Activated CD4-positive, alpha-beta T cell treated with anti-CD3 and anti-CD28 coated beads for 48 hours (primary cell): ENCODE measurements at regions not wholly inside any gene's neighbourhood (a gene's known extent, or its start where the extent isn't known, plus 50 kb on each side); places are given as distances from the start of the nearest gene placed in this dataset.
"Not testable (repeated sequence)": the region's sequence is repeated elsewhere in the genome, so short reads cannot be mapped to it uniquely, and the experiment has no call there.

Source experiments
- DNase-seq: peaks from one replicate; pipeline ENCODE4 v3.0.0-alpha.2; 2020

- no peak for DNase-seq
Observed at GRCh38 chr14:54258382-54258781, 138.4 kb upstream of the CDKN3 start.

GRCh38 chr14:54259821-54260220, 137.0 kb upstream of the CDKN3 start:
- DNase-seq: no peak

GRCh38 chr14:54261283-54261682, 135.5 kb upstream of the CDKN3 start:
- no peak for DNase-seq

GRCh38 chr14:54266616-54267015, 130.2 kb upstream of the CDKN3 start:
- not testable (repeated sequence) for DNase-seq

- DNase-seq: no peak
Observed at GRCh38 chr14:54267172-54267571, 129.6 kb upstream of the CDKN3 start.

GRCh38 chr14:54275997-54276725, 120.6 kb upstream of the CDKN3 start:
- no peak for DNase-seq

- DNase-seq: no peak
Observed at GRCh38 chr14:54278087-54278486, 118.7 kb upstream of the CDKN3 start.

- no peak for DNase-seq
Observed at GRCh38 chr14:54278665-54279295, 118.0 kb upstream of the CDKN3 start.

GRCh38 chr14:54282849-54283248, 114.0 kb upstream of the CDKN3 start:
- no peak for DNase-seq

GRCh38 chr14:54285030-54285429, 111.8 kb upstream of the CDKN3 start:
- DNase-seq: no peak

- no peak for DNase-seq
Observed at GRCh38 chr14:54291491-54292191, 105.2 kb upstream of the CDKN3 start.

- no peak for DNase-seq
Observed at GRCh38 chr14:54294802-54295201, 102.0 kb upstream of the CDKN3 start.

GRCh38 chr14:54299410-54300363, 97.1 kb upstream of the CDKN3 start:
- DNase-seq: no peak

GRCh38 chr14:54300881-54301280, 95.9 kb upstream of the CDKN3 start:
- DNase-seq: no peak

- DNase-seq: no peak
Observed at GRCh38 chr14:54301359-54301758, 95.4 kb upstream of the CDKN3 start.

GRCh38 chr14:54306806-54307205, 90.0 kb upstream of the CDKN3 start:
- DNase-seq: no peak

GRCh38 chr14:54309615-54310014, 87.2 kb upstream of the CDKN3 start:
- DNase-seq: no peak

- no peak for DNase-seq
Observed at GRCh38 chr14:54310151-54310850, 86.5 kb upstream of the CDKN3 start.

- DNase-seq: no peak
Observed at GRCh38 chr14:54310851-54311228, 86.0 kb upstream of the CDKN3 start.

GRCh38 chr14:54312166-54312801, 84.5 kb upstream of the CDKN3 start:
- no peak for DNase-seq

- no peak for DNase-seq
Observed at GRCh38 chr14:54314365-54315104, 82.3 kb upstream of the CDKN3 start.
